Esophagus muscularis mucosa (tissue), 4 donors: ENCODE measurements at regions not wholly inside any gene's neighbourhood (a gene's known extent, or its start where the extent isn't known, plus 50 kb on each side); places are given as distances from the start of the nearest gene placed in this dataset.

Experiments used
- DNase-seq: peaks from one replicate; pipeline ENCODE4 v3.0.0-alpha.2; 2017; ENCODE audit errors: extremely low spot score
- H3K27ac ChIP-seq, 4 donors: fragments of 200-600 bp; sonication (generic); replicated peaks in 1 of 4; 1 replicate in 3 of 4; 2 replicates in 1 of 4; pipeline ENCODE4 v1.5.1; 2016 to 2019; ENCODE audit warnings: mild to moderate bottlenecking in 1 of 4
- H3K27me3 ChIP-seq, 4 donors: fragments of 200-600 bp; sonication (generic); one replicate each; pipeline versions ENCODE4 v1.5.1 to v1.6.0; 2016 to 2019
- H3K36me3 ChIP-seq, 4 donors: fragments of 200-600 bp; sonication (generic); one replicate each; pipeline ENCODE4 v1.5.1; 2016 to 2019
- H3K4me1 ChIP-seq, 4 donors: fragments of 200-600 bp; sonication (generic); one replicate each; pipeline ENCODE4 v1.5.1; 2016 to 2019
- H3K4me3 ChIP-seq, 4 donors: fragments of 200-600 bp; sonication (generic); 1 replicate in 2 of 4; 2 replicates in 2 of 4; pipeline ENCODE4 v1.5.1; 2016 to 2019; ENCODE audit warnings: mild to moderate bottlenecking in 4 of 4, moderate library complexity in 1 of 4
- H3K9me3 ChIP-seq, 4 donors: fragments of 200-600 bp; sonication (generic); 1 replicate in 3 of 4; 2 replicates in 1 of 4; pipeline ENCODE4 v1.5.1; 2016 to 2019
- EP300 ChIP-seq: sonication (generic); formaldehyde crosslinking; IDR thresholded peaks from one replicate; pipeline ENCODE4 v1.6.1; 2017; ENCODE audit warnings: antibody characterized with exemption
- POLR2A ChIP-seq: fragments of 450-650 bp; IDR thresholded peaks from one replicate; pipeline ENCODE4 v1.6.1; 2017; ENCODE audit warnings: antibody characterized with exemption, moderate library complexity, mild to moderate bottlenecking, low read depth
- POLR2AphosphoS5 ChIP-seq, 2 donors: sonication (generic); formaldehyde crosslinking; IDR thresholded peaks; one replicate each; pipeline ENCODE4 v1.6.1; 2017; ENCODE audit warnings: antibody characterized with exemption in 2 of 2
- WGBS: methylation state at CpG from one replicate; pipeline ENCODE4 v1.1.5; 2018; 5-methylcytosine and 5-hydroxymethylcytosine counted together
- intact Hi-C: fragments of 100-400 bp; cut with DNase I; formaldehyde crosslinking; loops from one replicate; pipeline ENCODE4 v1.15.1; 2023
- TF ChIP-seq, protein P1 (sequence below), 3 experiments: fragments of 200-600 bp in 2 of 3; fragments of 450-650 bp in 1 of 3; sonication (generic) in 2 of 3; IDR thresholded peaks; one replicate each; pipeline ENCODE4 v1.5.1; 2017 to 2019; ENCODE audit warnings: antibody characterized with exemption in 3 of 3, mild to moderate bottlenecking in 2 of 3, moderate library complexity in 1 of 3

DNA sequence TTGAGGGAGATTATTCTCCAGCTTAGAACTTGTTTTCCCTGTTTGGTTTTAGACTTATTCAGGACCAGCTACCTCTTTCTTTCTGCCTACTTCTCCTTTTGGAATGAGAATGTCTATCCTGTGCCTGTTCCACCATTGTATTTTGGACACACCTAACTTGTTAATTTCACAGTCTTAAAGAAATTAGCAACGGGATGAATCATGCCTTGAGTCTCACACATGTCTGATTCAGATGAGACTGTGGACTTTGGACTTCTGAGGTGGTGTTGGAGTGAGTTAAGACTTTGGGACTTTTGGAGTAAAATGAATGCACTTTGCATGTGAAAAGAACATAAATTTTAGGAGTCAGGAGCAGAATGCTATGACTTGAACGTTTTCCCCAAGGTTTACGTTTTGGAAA, 581.4 kb downstream of the CDH11 start:
- intact Hi-C loops, result no loop called here
- no peak for TF ChIP-seq POLR2AphosphoS5 (IDR thresholded peaks at IDR 0.05)
- Histone ChIP-seq H3K27me3 (no peaks in the 10 kb centered on the region), H3K36me3 (no peaks in the 10 kb centered on the region), H3K4me1 (no peaks in the 10 kb centered on the region), H3K9me3 (no peaks in the 10 kb centered on the region), H3K27ac (no peak overlapping the region), H3K4me3 (no peak overlapping the region)
- DNase-seq, result no peak
- WGBS, result 81% methylated on average over 3 of the region's 3 CpGs

DNA sequence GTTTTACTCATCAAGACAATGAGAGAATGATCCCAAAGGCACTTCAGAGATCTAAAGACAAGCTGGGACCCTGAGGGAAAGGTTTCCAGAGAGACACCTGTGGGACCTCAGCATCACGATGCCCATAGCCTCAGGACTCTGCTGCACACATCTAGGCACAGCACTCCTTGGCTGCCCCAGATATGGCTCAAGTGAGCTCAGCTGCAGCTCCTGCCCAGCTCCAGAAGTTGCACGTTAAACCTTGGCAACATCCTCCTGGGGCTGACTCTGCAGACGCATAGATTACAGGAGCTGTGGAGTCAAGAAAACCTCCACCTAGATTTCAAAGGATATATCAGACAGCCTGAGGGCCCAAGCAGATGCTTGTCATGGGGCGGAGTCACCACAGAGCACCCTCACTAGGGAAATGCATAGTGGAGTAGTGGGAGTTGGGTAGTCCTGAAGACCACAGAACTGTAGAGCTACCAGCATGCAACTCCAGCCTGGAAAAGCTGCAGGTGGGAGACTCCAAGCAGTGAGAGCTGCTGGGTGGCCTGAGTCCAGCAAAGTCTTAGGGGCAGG, 582.0 kb downstream of the CDH11 start:
- intact Hi-C loops, result no loop called here
- no peaks in the 10 kb centered on the region for H3K27me3 ChIP-seq
- no peaks in the 10 kb centered on the region for H3K4me1 ChIP-seq
- 76% methylated on average over 2 of the region's 4 CpGs for WGBS
- H3K27ac ChIP-seq, result no peak overlapping the region
- H3K9me3 ChIP-seq, result no peaks in the 10 kb centered on the region
- no peak overlapping the region for H3K4me3 ChIP-seq
- no peaks in the 10 kb centered on the region for H3K36me3 ChIP-seq
- no peak for DNase-seq
- no peak for TF ChIP-seq POLR2AphosphoS5 (IDR thresholded peaks at IDR 0.05)
- TF ChIP-seq, protein P1, sequence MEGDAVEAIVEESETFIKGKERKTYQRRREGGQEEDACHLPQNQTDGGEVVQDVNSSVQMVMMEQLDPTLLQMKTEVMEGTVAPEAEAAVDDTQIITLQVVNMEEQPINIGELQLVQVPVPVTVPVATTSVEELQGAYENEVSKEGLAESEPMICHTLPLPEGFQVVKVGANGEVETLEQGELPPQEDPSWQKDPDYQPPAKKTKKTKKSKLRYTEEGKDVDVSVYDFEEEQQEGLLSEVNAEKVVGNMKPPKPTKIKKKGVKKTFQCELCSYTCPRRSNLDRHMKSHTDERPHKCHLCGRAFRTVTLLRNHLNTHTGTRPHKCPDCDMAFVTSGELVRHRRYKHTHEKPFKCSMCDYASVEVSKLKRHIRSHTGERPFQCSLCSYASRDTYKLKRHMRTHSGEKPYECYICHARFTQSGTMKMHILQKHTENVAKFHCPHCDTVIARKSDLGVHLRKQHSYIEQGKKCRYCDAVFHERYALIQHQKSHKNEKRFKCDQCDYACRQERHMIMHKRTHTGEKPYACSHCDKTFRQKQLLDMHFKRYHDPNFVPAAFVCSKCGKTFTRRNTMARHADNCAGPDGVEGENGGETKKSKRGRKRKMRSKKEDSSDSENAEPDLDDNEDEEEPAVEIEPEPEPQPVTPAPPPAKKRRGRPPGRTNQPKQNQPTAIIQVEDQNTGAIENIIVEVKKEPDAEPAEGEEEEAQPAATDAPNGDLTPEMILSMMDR (IDR thresholded peaks at IDR 0.05), result no peak
- no peak for TF ChIP-seq POLR2A
- no peak for TF ChIP-seq EP300

DNA sequence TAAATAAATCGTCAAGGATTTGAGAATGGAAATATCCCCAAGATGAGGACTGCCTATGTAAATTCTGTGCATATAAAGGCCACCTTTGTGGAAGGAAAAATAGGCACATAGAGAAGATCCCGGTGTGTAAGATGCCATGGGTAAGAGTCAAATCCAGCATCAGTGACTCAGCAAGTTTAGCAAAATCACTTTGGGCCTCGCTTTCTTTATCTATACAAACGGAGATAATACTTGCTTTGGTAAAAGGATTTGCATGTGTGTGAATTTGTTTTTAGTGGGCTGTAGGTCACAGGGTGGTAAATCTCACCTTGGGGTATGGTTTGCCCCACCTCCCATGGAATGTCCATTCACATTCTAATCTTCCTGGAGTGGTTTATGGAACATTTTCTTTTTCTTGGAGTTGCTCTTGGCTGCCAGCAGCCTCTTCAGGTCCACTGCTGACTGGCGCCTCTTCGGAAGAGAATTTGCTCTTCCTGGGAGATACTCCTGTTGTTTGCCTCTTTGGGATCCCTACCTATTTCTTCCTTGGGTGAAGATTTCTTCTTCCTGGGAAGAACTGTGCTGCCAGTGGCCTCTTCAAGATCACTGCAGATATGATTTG, 587.6 kb downstream of the CDH11 start:
- H3K9me3 ChIP-seq, result no peaks in the 10 kb centered on the region
- H3K27ac ChIP-seq, result no peak overlapping the region
- intact Hi-C loops, result no loop called here
- H3K36me3 ChIP-seq, result no peaks in the 10 kb centered on the region
- H3K4me1 ChIP-seq, result peaks cover 0 to 5% (median 0%) of the 10 kb centered on the region in 4 donors
- DNase-seq, result peak; percentile 42
- no peak overlapping the region for H3K4me3 ChIP-seq
- no peak for TF ChIP-seq POLR2AphosphoS5 (IDR thresholded peaks at IDR 0.05)
- TF ChIP-seq EP300, result no peak
- TF ChIP-seq POLR2A, result no peak
- TF ChIP-seq, protein P1 (IDR thresholded peaks at IDR 0.05), result no peak
- WGBS, result 93% methylated on average over 6 of the region's 6 CpGs
- no peaks in the 10 kb centered on the region for H3K27me3 ChIP-seq

DNA sequence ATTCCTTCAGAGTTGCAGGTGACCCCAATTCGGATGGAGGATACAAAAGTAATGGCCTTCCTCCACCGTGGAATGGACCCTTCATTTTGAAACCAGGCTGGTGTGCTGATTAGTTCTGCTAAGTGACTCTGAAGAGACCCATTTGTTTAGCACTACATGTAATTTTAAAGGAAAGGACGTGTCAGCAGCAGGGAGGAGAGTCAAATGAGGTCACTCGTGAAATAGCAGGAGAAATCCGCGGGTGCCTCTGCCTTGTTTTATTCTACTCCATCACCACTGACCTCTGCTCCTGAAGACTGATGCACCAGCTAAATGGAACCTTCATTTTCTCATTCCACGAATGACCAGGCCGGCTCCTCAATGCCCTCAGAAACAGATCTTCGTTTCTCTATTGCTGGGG, 589.2 kb downstream of the CDH11 start:
- no peaks in the 10 kb centered on the region for H3K27me3 ChIP-seq
- H3K36me3 ChIP-seq, result no peaks in the 10 kb centered on the region
- TF ChIP-seq EP300 (no peak), POLR2A (no peak), POLR2AphosphoS5 (IDR thresholded peaks at IDR 0.05) (no peak)
- TF ChIP-seq, protein P1 (IDR thresholded peaks at IDR 0.05), result no peak
- WGBS, result 75% methylated on average over 9 of the region's 9 CpGs
- intact Hi-C loops, result no loop called here
- DNase-seq, result peak; percentile 47
- H3K9me3 ChIP-seq, result no peaks in the 10 kb centered on the region
- peaks cover 0 to 5% (median 0%) of the 10 kb centered on the region in 4 donors for H3K4me1 ChIP-seq
- no peak overlapping the region for H3K27ac ChIP-seq
- no peak overlapping the region for H3K4me3 ChIP-seq

DNA sequence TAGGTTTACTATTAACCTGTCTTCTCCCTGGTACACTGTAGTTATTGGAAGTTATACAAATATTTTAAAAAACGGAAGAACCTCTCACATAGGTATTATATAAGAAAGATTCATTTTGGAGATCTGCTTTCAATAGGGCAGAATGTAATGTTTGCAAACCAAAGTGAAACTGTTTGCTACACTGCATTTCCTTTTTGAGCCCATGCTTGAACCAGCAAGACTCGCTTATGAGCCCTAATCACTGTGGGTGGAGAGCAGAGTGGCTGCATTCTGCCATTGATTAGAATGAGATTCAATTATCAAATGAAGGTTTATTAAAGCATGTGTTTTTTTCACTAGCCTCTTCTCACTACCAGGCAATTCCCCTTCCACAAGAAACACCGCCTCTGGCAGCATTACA, 589.7 kb downstream of the CDH11 start:
- no peak for TF ChIP-seq POLR2AphosphoS5 (IDR thresholded peaks at IDR 0.05)
- TF ChIP-seq POLR2A, result no peak
- no peak for TF ChIP-seq EP300
- TF ChIP-seq, protein P1 (IDR thresholded peaks at IDR 0.05), result no peak
- intact Hi-C loops, result no loop called here
- peak; percentile 45 for DNase-seq
- Histone ChIP-seq H3K4me1 (peaks cover 0 to 5% (median 0%) of the 10 kb centered on the region in 4 donors), H3K27ac (no peak overlapping the region), H3K9me3 (no peaks in the 10 kb centered on the region), H3K36me3 (no peaks in the 10 kb centered on the region), H3K4me3 (no peak overlapping the region), H3K27me3 (no peaks in the 10 kb centered on the region)
- WGBS, result 67% methylated on average over 3 of the region's 3 CpGs
